ENCODE measurements at regions not wholly inside any gene's neighbourhood (a gene's known extent, or its start where the extent isn't known, plus 50 kb on each side); places are given as distances from the start of the nearest gene placed in this dataset.
A peak's percentile ranks its signal among the peaks of the same experiment; 100 is the strongest.

- no peak for TF ChIP-seq ZNF274 (IDR thresholded peaks at IDR 0.05; ENCODE audit: low read depth, low read length)
- no peak overlapping the region; the same call in 1 of the 2 replicates for H3K4me3 ChIP-seq (ENCODE audit: low read length)
Measured at GRCh38 chr2:8542381-8543059, 139.3 kb upstream of the ID2 start.

- H3K4me3 ChIP-seq (ENCODE audit: low read length) = no peak overlapping the region; the same call in 1 of the 2 replicates
- TF ChIP-seq ZNF274 (IDR thresholded peaks at IDR 0.05; ENCODE audit: low read depth, low read length) = no peak
Measured at GRCh38 chr2:8543060-8543382, 138.8 kb upstream of the ID2 start.

- H3K4me3 ChIP-seq (ENCODE audit: low read length) = peak overlapping the region; percentile 3; the same call in 1 of the 2 replicates
- no peak for TF ChIP-seq ZNF274 (IDR thresholded peaks at IDR 0.05; ENCODE audit: low read depth, low read length)
Measured at GRCh38 chr2:8543383-8544170, 138.3 kb upstream of the ID2 start.

- no peak for TF ChIP-seq ZNF274 (IDR thresholded peaks at IDR 0.05; ENCODE audit: low read depth, low read length)
- H3K4me3 ChIP-seq (ENCODE audit: low read length) = no peak overlapping the region; the same call in 1 of the 2 replicates
Measured at GRCh38 chr2:8544171-8544785, 137.6 kb upstream of the ID2 start.

- H3K4me3 ChIP-seq (ENCODE audit: low read length) = no peak overlapping the region
- TF ChIP-seq ZNF274 (IDR thresholded peaks at IDR 0.05; ENCODE audit: low read depth, low read length) = no peak
Measured at GRCh38 chr2:8544786-8545694, 136.8 kb upstream of the ID2 start.

GRCh38 chr2:8545695-8546611, 135.9 kb upstream of the ID2 start:
- TF ChIP-seq ZNF274 (IDR thresholded peaks at IDR 0.05; ENCODE audit: low read depth, low read length) = no peak
- H3K4me3 ChIP-seq (ENCODE audit: low read length) = no peak overlapping the region

GRCh38 chr2:8546612-8547283, 135.1 kb upstream of the ID2 start:
- H3K4me3 ChIP-seq (ENCODE audit: low read length) = no peak overlapping the region
- TF ChIP-seq ZNF274 (IDR thresholded peaks at IDR 0.05; ENCODE audit: low read depth, low read length) = no peak

- TF ChIP-seq ZNF274 (IDR thresholded peaks at IDR 0.05; ENCODE audit: low read depth, low read length) = no peak
Measured at GRCh38 chr2:8547284-8548064, 134.4 kb upstream of the ID2 start.

GRCh38 chr2:8548065-8548618, 133.7 kb upstream of the ID2 start:
- no peak overlapping the region for H3K4me3 ChIP-seq (ENCODE audit: low read length)
- TF ChIP-seq ZNF274 (IDR thresholded peaks at IDR 0.05; ENCODE audit: low read depth, low read length) = no peak

More at GRCh38 chr2:8547284-8548064, 134.4 kb upstream of the ID2 start:
- H3K4me3 ChIP-seq (ENCODE audit: low read length) = no peak overlapping the region

GRCh38 chr2:8548619-8549150, 133.2 kb upstream of the ID2 start:
- no peak overlapping the region for H3K4me3 ChIP-seq (ENCODE audit: low read length)
- TF ChIP-seq ZNF274 (IDR thresholded peaks at IDR 0.05; ENCODE audit: low read depth, low read length) = no peak

- TF ChIP-seq ZNF274 (IDR thresholded peaks at IDR 0.05; ENCODE audit: low read depth, low read length) = no peak
- no peak overlapping the region for H3K4me3 ChIP-seq (ENCODE audit: low read length)
Measured at GRCh38 chr2:8549273-8549922, 132.5 kb upstream of the ID2 start.
